ENCODE measurements at regions not wholly inside any gene's neighbourhood (a gene's known extent, or its start where the extent isn't known, plus 50 kb on each side); places are given as distances from the start of the nearest gene placed in this dataset.

GRCh38 chr18:11309172-11309571 lies 159.8 kb upstream of the PIEZO2 start:
- no peak for DNase-seq (ENCODE audit: low spot score)

GRCh38 chr18:11308499-11308898 lies 159.1 kb upstream of the PIEZO2 start:
- Mint-ChIP-seq H3K27ac (ENCODE audit: unreplicated experiment) (no peak overlapping the region), H3K4me3 (ENCODE audit: unreplicated experiment) (no peak overlapping the region), H3K27me3 (ENCODE audit: low read depth) (no peaks in the 10 kb centered on the region), H3K4me1 (ENCODE audit: low read depth) (no peaks in the 10 kb centered on the region), H3K36me3 (ENCODE audit: low read depth) (no peaks in the 10 kb centered on the region), H3K9me3 (ENCODE audit: low read depth) (peaks cover 9% of the 10 kb centered on the region)
- no peak for TF ChIP-seq CTCF (IDR thresholded peaks at IDR 0.05)
- DNase-seq (ENCODE audit: low spot score): no peak

More at GRCh38 chr18:11309172-11309571, 159.8 kb upstream of the PIEZO2 start:
- Mint-ChIP-seq H3K36me3 (ENCODE audit: low read depth) (no peaks in the 10 kb centered on the region), H3K27me3 (ENCODE audit: low read depth) (no peaks in the 10 kb centered on the region), H3K9me3 (ENCODE audit: low read depth) (peaks cover 3% of the 10 kb centered on the region), H3K4me3 (ENCODE audit: unreplicated experiment) (no peak overlapping the region), H3K4me1 (ENCODE audit: low read depth) (no peaks in the 10 kb centered on the region), H3K27ac (ENCODE audit: unreplicated experiment) (no peak overlapping the region)
- peak; percentile 70 for TF ChIP-seq CTCF (IDR thresholded peaks at IDR 0.05)

GRCh38 chr18:11307716-11308115 lies 158.3 kb upstream of the PIEZO2 start:
- peaks cover 12% of the 10 kb centered on the region for H3K9me3 Mint-ChIP-seq (ENCODE audit: low read depth)
- DNase-seq (ENCODE audit: low spot score): no peak
- no peak for TF ChIP-seq CTCF (IDR thresholded peaks at IDR 0.05)
- no peaks in the 10 kb centered on the region for H3K4me1 Mint-ChIP-seq (ENCODE audit: low read depth)
- no peak overlapping the region for H3K4me3 Mint-ChIP-seq (ENCODE audit: unreplicated experiment)
- H3K27ac Mint-ChIP-seq (ENCODE audit: unreplicated experiment): no peak overlapping the region
- no peaks in the 10 kb centered on the region for H3K27me3 Mint-ChIP-seq (ENCODE audit: low read depth)
- no peaks in the 10 kb centered on the region for H3K36me3 Mint-ChIP-seq (ENCODE audit: low read depth)

GRCh38 chr18:11305507-11305906 lies 156.1 kb upstream of the PIEZO2 start:
- no peak for TF ChIP-seq CTCF (IDR thresholded peaks at IDR 0.05)
- no peak for DNase-seq (ENCODE audit: low spot score)
- peaks cover 12% of the 10 kb centered on the region for H3K36me3 Mint-ChIP-seq (ENCODE audit: low read depth)
- H3K4me1 Mint-ChIP-seq (ENCODE audit: low read depth): no peaks in the 10 kb centered on the region
- H3K4me3 Mint-ChIP-seq (ENCODE audit: unreplicated experiment): no peak overlapping the region
- no peak overlapping the region for H3K27ac Mint-ChIP-seq (ENCODE audit: unreplicated experiment)
- no peaks in the 10 kb centered on the region for H3K27me3 Mint-ChIP-seq (ENCODE audit: low read depth)
- peaks cover 31% of the 10 kb centered on the region for H3K9me3 Mint-ChIP-seq (ENCODE audit: low read depth)

GRCh38 chr18:11304928-11305327 lies 155.6 kb upstream of the PIEZO2 start:
- no peak for TF ChIP-seq CTCF (IDR thresholded peaks at IDR 0.05)
- Mint-ChIP-seq H3K4me1 (ENCODE audit: low read depth) (no peaks in the 10 kb centered on the region), H3K27ac (ENCODE audit: unreplicated experiment) (no peak overlapping the region), H3K9me3 (ENCODE audit: low read depth) (peaks cover 34% of the 10 kb centered on the region), H3K36me3 (ENCODE audit: low read depth) (peaks cover 15% of the 10 kb centered on the region), H3K27me3 (ENCODE audit: low read depth) (no peaks in the 10 kb centered on the region), H3K4me3 (ENCODE audit: unreplicated experiment) (no peak overlapping the region)
- DNase-seq (ENCODE audit: low spot score): no peak

All from chondrocyte (in vitro differentiated cells).